Natural killer cell treated with Interleukin-12 subunit alpha and Interleukin-12 subunit beta and Interleukin-15 and Interleukin-18, amount 100 ng/mL, for 72 hours (primary cell): ENCODE measurements at regions not wholly inside any gene's neighbourhood (a gene's known extent, or its start where the extent isn't known, plus 50 kb on each side); places are given as distances from the start of the nearest gene placed in this dataset.

Experiments used
- ATAC-seq, 2 donors: fragments of 150-1000 bp; cut with Tn5 transposase in 1 of 2; sonication (Bioruptor Pico), chemical (Tn5 transposase) in 1 of 2; 2 replicates each; pipeline ENCODE4 v1.10.0; 2021
- DNase-seq: peaks from one replicate; pipeline ENCODE4 v3.0.0; 2022; ENCODE audit warnings: low spot score
- H3K27ac Mint-ChIP-seq, 2 donors: 1 replicate in 1 of 2; 2 replicates in 1 of 2; pipeline ENCODE4 v1.8.0; 2022; ENCODE audit warnings: mixed read lengths in 2 of 2, mild to moderate bottlenecking in 1 of 2, moderate library complexity in 1 of 2
- H3K27me3 Mint-ChIP-seq, 2 donors: 1 replicate in 1 of 2; 2 replicates in 1 of 2; pipeline ENCODE4 v1.8.0; 2022; ENCODE audit warnings: mixed read lengths in 2 of 2
- H3K36me3 Mint-ChIP-seq: one replicate; pipeline ENCODE4 v1.8.0; 2022; ENCODE audit warnings: mixed read lengths
- H3K4me1 Mint-ChIP-seq, 2 donors: 1 replicate in 1 of 2; 2 replicates in 1 of 2; pipeline ENCODE4 v1.8.0; 2022; ENCODE audit warnings: low read depth in 2 of 2, mixed read lengths in 2 of 2, mild to moderate bottlenecking in 1 of 2
- H3K4me3 Mint-ChIP-seq: one replicate; pipeline ENCODE4 v1.8.0; 2022; ENCODE audit warnings: mixed read lengths
- H3K9me3 Mint-ChIP-seq: 2 replicates; pipeline ENCODE4 v1.8.0; 2022; ENCODE audit warnings: mixed read lengths

- ATAC-seq (no peak), DNase-seq (no peak)
- no peak overlapping the region for H3K27ac Mint-ChIP-seq
- peaks cover 0 to 4% of the 10 kb centered on the region in 2 donors for H3K27me3 Mint-ChIP-seq
- peaks cover 10% of the 10 kb centered on the region for H3K9me3 Mint-ChIP-seq
- no peaks in the 10 kb centered on the region for H3K36me3 Mint-ChIP-seq
- H3K4me3 Mint-ChIP-seq = no peak overlapping the region
- H3K4me1 Mint-ChIP-seq = no peaks in the 10 kb centered on the region
Measured at GRCh38 chr16:65543781-65544740, 422.2 kb upstream of the CDH11 start.

- H3K27ac Mint-ChIP-seq = no peak overlapping the region
- no peak overlapping the region for H3K4me3 Mint-ChIP-seq
- H3K27me3 Mint-ChIP-seq = peaks cover 0 to 4% of the 10 kb centered on the region in 2 donors
- H3K4me1 Mint-ChIP-seq = peaks cover 4 to 6% of the 10 kb centered on the region in 2 donors
- H3K9me3 Mint-ChIP-seq = peaks cover 14% of the 10 kb centered on the region
- H3K36me3 Mint-ChIP-seq = no peaks in the 10 kb centered on the region
- DNase-seq (no peak), ATAC-seq (no peak)
Measured at GRCh38 chr16:65541646-65542045, 419.8 kb upstream of the CDH11 start.

- ATAC-seq = no peak
- H3K27ac Mint-ChIP-seq = no peak overlapping the region
- H3K4me3 Mint-ChIP-seq = no peak overlapping the region
- peaks cover 4 to 6% of the 10 kb centered on the region in 2 donors for H3K4me1 Mint-ChIP-seq
- peaks cover 0 to 4% of the 10 kb centered on the region in 2 donors for H3K27me3 Mint-ChIP-seq
- DNase-seq = no peak
- peaks cover 17% of the 10 kb centered on the region for H3K9me3 Mint-ChIP-seq
- no peaks in the 10 kb centered on the region for H3K36me3 Mint-ChIP-seq
Measured at GRCh38 chr16:65540901-65541300, 419.0 kb upstream of the CDH11 start.

DNA sequence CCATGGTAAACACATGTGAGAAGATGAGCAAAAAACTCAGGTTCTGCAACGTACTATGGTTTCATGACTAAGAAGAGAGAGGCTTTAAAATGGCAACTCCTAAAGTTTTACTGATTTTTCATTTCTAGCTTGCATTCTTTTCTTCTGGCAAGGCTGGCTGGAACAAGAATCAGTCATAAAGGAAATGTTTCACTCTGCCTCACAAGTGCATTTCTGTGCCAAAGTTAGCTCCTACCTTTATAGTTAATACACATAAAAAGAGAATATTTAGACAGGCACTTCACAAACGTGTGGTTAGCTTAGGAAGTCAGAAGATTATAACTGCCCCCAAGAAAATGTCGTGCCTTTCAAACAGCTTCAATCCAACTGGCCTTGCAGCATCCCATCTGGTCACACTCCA, 417.1 kb upstream of the CDH11 start:
- Mint-ChIP-seq H3K27ac (no peak overlapping the region), H3K9me3 (peaks cover 17% of the 10 kb centered on the region), H3K4me1 (peaks cover 4 to 6% of the 10 kb centered on the region in 2 donors), H3K36me3 (no peaks in the 10 kb centered on the region), H3K4me3 (no peak overlapping the region), H3K27me3 (peaks cover 0 to 4% of the 10 kb centered on the region in 2 donors)
- no peak for DNase-seq
- ATAC-seq = no peak

- no peak overlapping the region for H3K27ac Mint-ChIP-seq
- no peak overlapping the region for H3K4me3 Mint-ChIP-seq
- ATAC-seq (no peak), DNase-seq (no peak)
- peaks cover 0 to 4% of the 10 kb centered on the region in 2 donors for H3K27me3 Mint-ChIP-seq
- H3K9me3 Mint-ChIP-seq = peaks cover 14% of the 10 kb centered on the region
- no peaks in the 10 kb centered on the region for H3K36me3 Mint-ChIP-seq
- peaks cover 4 to 6% of the 10 kb centered on the region in 2 donors for H3K4me1 Mint-ChIP-seq
Measured at GRCh38 chr16:65537336-65537735, 415.5 kb upstream of the CDH11 start.

DNA sequence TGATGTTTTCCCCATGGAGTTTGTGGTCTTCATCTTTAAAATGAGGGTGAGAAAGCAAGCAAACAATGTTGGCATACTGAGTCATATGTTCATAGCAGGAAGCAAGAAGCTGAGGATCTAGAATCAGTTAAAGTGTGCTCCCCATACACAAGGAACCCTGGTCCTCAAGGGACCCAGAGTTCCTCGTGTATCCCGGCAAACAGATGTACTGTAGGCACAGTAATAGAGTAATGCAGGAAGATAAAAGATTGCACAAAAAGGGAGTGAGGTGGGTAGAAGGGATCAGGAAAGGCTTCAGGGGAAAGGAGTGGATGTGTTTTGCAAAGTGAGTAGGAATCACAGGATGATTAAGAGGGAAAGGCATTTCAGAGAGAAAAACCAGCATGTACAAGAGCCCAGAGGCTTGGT, 412.3 kb upstream of the CDH11 start:
- H3K36me3 Mint-ChIP-seq = no peaks in the 10 kb centered on the region
- no peak for ATAC-seq
- no peak for DNase-seq
- H3K27ac Mint-ChIP-seq = no peak overlapping the region
- H3K27me3 Mint-ChIP-seq = no peaks in the 10 kb centered on the region
- H3K4me3 Mint-ChIP-seq = no peak overlapping the region
- peaks cover 4 to 6% of the 10 kb centered on the region in 2 donors for H3K4me1 Mint-ChIP-seq
- H3K9me3 Mint-ChIP-seq = peaks cover 8% of the 10 kb centered on the region

GRCh38 chr16:65532846-65533245, 411.0 kb upstream of the CDH11 start:
- Mint-ChIP-seq H3K27ac (no peak overlapping the region), H3K9me3 (peaks cover 4% of the 10 kb centered on the region), H3K4me1 (no peaks in the 10 kb centered on the region), H3K36me3 (no peaks in the 10 kb centered on the region), H3K27me3 (no peaks in the 10 kb centered on the region), H3K4me3 (no peak overlapping the region)
- DNase-seq (no peak), ATAC-seq (no peak)

GRCh38 chr16:65532258-65532657, 410.4 kb upstream of the CDH11 start:
- no peaks in the 10 kb centered on the region for H3K27me3 Mint-ChIP-seq
- peaks cover 4% of the 10 kb centered on the region for H3K9me3 Mint-ChIP-seq
- no peak for ATAC-seq
- no peak for DNase-seq
- no peaks in the 10 kb centered on the region for H3K4me1 Mint-ChIP-seq
- H3K27ac Mint-ChIP-seq = no peak overlapping the region
- H3K36me3 Mint-ChIP-seq = no peaks in the 10 kb centered on the region
- no peak overlapping the region for H3K4me3 Mint-ChIP-seq

DNA sequence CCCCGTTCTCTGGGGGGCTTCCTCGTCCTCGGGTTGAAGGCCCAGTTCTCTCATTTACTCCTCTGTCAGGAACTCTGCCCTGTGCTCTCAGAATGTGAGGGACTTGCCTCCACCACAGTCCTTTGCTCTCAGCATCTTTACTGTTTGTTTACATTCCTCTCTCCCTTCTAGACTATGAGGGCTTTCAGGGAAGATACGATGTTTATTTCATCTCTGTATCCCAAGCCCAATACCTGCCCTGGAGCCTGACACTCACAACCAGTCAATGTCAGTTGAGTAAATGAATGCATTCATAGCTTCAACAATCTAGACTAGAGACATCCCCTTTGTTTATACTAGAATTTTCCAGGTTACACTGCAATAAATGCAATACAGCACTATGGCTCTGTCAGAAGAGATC, 409.6 kb upstream of the CDH11 start:
- no peaks in the 10 kb centered on the region for H3K27me3 Mint-ChIP-seq
- H3K4me3 Mint-ChIP-seq = no peak overlapping the region
- ATAC-seq = no peak
- no peak overlapping the region for H3K27ac Mint-ChIP-seq
- H3K36me3 Mint-ChIP-seq = no peaks in the 10 kb centered on the region
- no peak for DNase-seq
- H3K4me1 Mint-ChIP-seq = no peaks in the 10 kb centered on the region
- peaks cover 2% of the 10 kb centered on the region for H3K9me3 Mint-ChIP-seq

- H3K27ac Mint-ChIP-seq = no peak overlapping the region
- ATAC-seq (no peak), DNase-seq (no peak)
- no peaks in the 10 kb centered on the region for H3K36me3 Mint-ChIP-seq
- H3K4me3 Mint-ChIP-seq = no peak overlapping the region
- H3K4me1 Mint-ChIP-seq = no peaks in the 10 kb centered on the region
- H3K27me3 Mint-ChIP-seq = peaks cover 4 to 6% of the 10 kb centered on the region in 2 donors
- no peaks in the 10 kb centered on the region for H3K9me3 Mint-ChIP-seq
Measured at GRCh38 chr16:65525707-65526106, 403.8 kb upstream of the CDH11 start.

- ATAC-seq (no peak), DNase-seq (no peak)
- peaks cover 4 to 6% of the 10 kb centered on the region in 2 donors for H3K27me3 Mint-ChIP-seq
- no peak overlapping the region for H3K27ac Mint-ChIP-seq
- no peak overlapping the region for H3K4me3 Mint-ChIP-seq
- H3K9me3 Mint-ChIP-seq = no peaks in the 10 kb centered on the region
- H3K36me3 Mint-ChIP-seq = no peaks in the 10 kb centered on the region
- H3K4me1 Mint-ChIP-seq = no peaks in the 10 kb centered on the region
Measured at GRCh38 chr16:65524997-65525396, 403.1 kb upstream of the CDH11 start.

DNA sequence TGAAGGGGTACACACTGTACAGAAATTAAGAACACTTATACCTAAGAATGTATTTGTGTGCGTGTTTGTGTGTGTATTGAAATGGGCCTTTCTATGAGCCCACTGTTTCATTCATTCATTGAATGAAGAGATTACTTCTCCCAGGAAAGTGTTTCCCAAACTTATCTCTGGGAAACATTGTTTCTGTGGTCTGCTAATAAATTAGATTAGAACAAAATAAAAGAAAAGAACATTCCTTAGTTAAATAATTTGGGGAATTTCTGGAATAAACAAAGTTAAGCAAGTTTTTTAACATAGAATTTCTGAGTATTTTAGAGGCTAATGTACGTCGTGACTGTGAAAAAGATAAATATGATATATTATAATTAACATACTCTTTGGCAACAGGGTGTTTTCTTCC, 402.4 kb upstream of the CDH11 start:
- no peak for ATAC-seq
- Mint-ChIP-seq H3K27me3 (peaks cover 4 to 6% of the 10 kb centered on the region in 2 donors), H3K4me3 (no peak overlapping the region), H3K9me3 (peaks cover 3% of the 10 kb centered on the region), H3K4me1 (no peaks in the 10 kb centered on the region), H3K27ac (no peak overlapping the region), H3K36me3 (no peaks in the 10 kb centered on the region)
- DNase-seq = no peak

DNA sequence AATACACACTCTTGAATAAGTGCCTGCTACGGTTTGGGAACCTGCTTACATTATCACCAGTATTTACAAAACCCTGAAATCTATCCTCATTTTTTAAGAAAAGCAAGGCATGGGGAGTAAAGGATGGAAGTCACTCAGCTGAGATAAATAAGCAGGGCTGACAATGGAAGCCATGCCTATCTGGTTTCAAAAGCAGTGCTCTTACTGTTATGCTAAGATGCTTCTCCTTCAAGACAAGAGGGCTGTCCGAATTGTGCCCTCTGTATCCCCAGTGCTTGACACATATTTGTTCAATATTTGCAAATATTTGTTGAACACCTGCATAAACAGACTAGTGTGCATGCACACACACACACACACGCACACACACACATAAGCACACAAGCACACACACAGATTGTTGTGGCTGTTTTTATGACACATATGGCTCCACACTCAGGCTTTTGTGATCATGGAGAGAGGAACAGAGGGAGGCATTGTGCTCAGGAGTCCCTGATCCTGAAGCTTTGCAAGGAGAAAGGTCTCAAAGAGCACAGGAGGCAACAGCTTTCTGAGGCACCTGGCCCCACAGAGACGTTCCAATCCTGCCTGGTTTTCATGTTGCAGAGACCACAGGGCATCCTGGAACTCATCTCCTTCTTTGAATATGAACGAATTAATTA, 401.6 kb upstream of the CDH11 start:
- Mint-ChIP-seq H3K27ac (no peak overlapping the region), H3K4me3 (no peak overlapping the region), H3K9me3 (peaks cover 3% of the 10 kb centered on the region), H3K36me3 (no peaks in the 10 kb centered on the region), H3K4me1 (no peaks in the 10 kb centered on the region), H3K27me3 (peaks cover 4 to 6% of the 10 kb centered on the region in 2 donors)
- DNase-seq = no peak
- no peak for ATAC-seq

- no peaks in the 10 kb centered on the region for H3K36me3 Mint-ChIP-seq
- peaks cover 4 to 6% of the 10 kb centered on the region in 2 donors for H3K27me3 Mint-ChIP-seq
- peaks cover 3% of the 10 kb centered on the region for H3K9me3 Mint-ChIP-seq
- ATAC-seq (no peak), DNase-seq (no peak)
- no peak overlapping the region for H3K27ac Mint-ChIP-seq
- H3K4me1 Mint-ChIP-seq = no peaks in the 10 kb centered on the region
- no peak overlapping the region for H3K4me3 Mint-ChIP-seq
Measured at GRCh38 chr16:65522412-65522811, 400.5 kb upstream of the CDH11 start.
